ENCODE measurements at regions not wholly inside any gene's neighbourhood (a gene's known extent, or its start where the extent isn't known, plus 50 kb on each side); places are given as distances from the start of the nearest gene placed in this dataset.

- TF ChIP-seq, protein P1, sequence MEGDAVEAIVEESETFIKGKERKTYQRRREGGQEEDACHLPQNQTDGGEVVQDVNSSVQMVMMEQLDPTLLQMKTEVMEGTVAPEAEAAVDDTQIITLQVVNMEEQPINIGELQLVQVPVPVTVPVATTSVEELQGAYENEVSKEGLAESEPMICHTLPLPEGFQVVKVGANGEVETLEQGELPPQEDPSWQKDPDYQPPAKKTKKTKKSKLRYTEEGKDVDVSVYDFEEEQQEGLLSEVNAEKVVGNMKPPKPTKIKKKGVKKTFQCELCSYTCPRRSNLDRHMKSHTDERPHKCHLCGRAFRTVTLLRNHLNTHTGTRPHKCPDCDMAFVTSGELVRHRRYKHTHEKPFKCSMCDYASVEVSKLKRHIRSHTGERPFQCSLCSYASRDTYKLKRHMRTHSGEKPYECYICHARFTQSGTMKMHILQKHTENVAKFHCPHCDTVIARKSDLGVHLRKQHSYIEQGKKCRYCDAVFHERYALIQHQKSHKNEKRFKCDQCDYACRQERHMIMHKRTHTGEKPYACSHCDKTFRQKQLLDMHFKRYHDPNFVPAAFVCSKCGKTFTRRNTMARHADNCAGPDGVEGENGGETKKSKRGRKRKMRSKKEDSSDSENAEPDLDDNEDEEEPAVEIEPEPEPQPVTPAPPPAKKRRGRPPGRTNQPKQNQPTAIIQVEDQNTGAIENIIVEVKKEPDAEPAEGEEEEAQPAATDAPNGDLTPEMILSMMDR (IDR thresholded peaks at IDR 0.05; ENCODE audit: insufficient read depth, low read depth, low read length), result no peak
- TF ChIP-seq EZH2 (IDR thresholded peaks at IDR 0.05; ENCODE audit: insufficient read depth, low read length), result no peak
Observed at GRCh38 chr21:23639721-23640120, 1967.6 kb downstream of the MRPL39 start.

Data from astrocyte (in vitro differentiated cells and primary cell).